ENCODE measurements at regions not wholly inside any gene's neighbourhood (a gene's known extent, or its start where the extent isn't known, plus 50 kb on each side); places are given as distances from the start of the nearest gene placed in this dataset.

- no peak for TF ChIP-seq NRF1 (IDR thresholded peaks at IDR 0.05; ENCODE audit: low read depth, low read length)
- no peak for TF ChIP-seq BCL11A (IDR thresholded peaks at IDR 0.05; ENCODE audit: low read depth in 2 of 2, low read length in 2 of 2)
- TF ChIP-seq CTCF (IDR thresholded peaks at IDR 0.05; ENCODE audit: control extremely low read depth in 1 of 3, insufficient read depth in 1 of 3, low read depth in 1 of 3, low read length in 3 of 3): no peak
- no peak for TF ChIP-seq ATF2 (IDR thresholded peaks at IDR 0.05; ENCODE audit: low read length)
- TF ChIP-seq YY1 (IDR thresholded peaks at IDR 0.05; ENCODE audit: low read depth, low read length): no peak
- no peak for TF ChIP-seq EZH2 (IDR thresholded peaks at IDR 0.05; ENCODE audit: low read depth, low read length, severe bottlenecking)
- TF ChIP-seq FOSL1 (IDR thresholded peaks at IDR 0.05; ENCODE audit: insufficient read depth, low read depth, low read length): no peak
- no peak for TF ChIP-seq JUN (IDR thresholded peaks at IDR 0.05; ENCODE audit: low read depth, low read length)
- no peak for TF ChIP-seq ATF3 (IDR thresholded peaks at IDR 0.05; ENCODE audit: insufficient read depth, low read depth, low read length)
- TF ChIP-seq EP300 (IDR thresholded peaks at IDR 0.05; ENCODE audit: borderline replicate concordance in 1 of 2, low read depth in 2 of 2, low read length in 2 of 2): no peak
- no peak for TF ChIP-seq SRF (IDR thresholded peaks at IDR 0.05; ENCODE audit: low read depth, low read length)
Measured at GRCh38 chr12:76706101-76706500, 57.8 kb upstream of the ZDHHC17 start.

Data from H1 (cell line).